Heart left ventricle (tissue), 16 donors: ENCODE measurements at regions not wholly inside any gene's neighbourhood (a gene's known extent, or its start where the extent isn't known, plus 50 kb on each side); places are given as distances from the start of the nearest gene placed in this dataset.

Experiments used
- ATAC-seq, 4 donors: fragments of 200-7000 bp; cut with Tn5 transposase; one replicate each; pipeline ENCODE4 v1.9.1; 2020 to 2022; ENCODE audit warnings: moderate library complexity in 4 of 4, mild to moderate bottlenecking in 3 of 4, moderate number of reproducible peaks in 1 of 4
- DNase-seq, 5 donors: peaks; one replicate each; pipeline ENCODE4 v3.0.0-alpha.2; 2020
- H3K27ac ChIP-seq, 12 donors: fragments of 200-600 bp; sonication (generic) in 4 of 12; one replicate each; pipeline versions ENCODE4 v1.5.0 to v1.8.0; 2016 to 2022; ENCODE audit warnings: mild to moderate bottlenecking in 2 of 12
- H3K27me3 ChIP-seq, 9 donors: fragments of 200-600 bp; sonication (generic) in 2 of 9; one replicate each; pipeline versions ENCODE4 v1.5.1 to v1.8.0; 2016 to 2022; ENCODE audit warnings: mild to moderate bottlenecking in 3 of 9
- H3K36me3 ChIP-seq, 9 donors: fragments of 200-600 bp; sonication (generic) in 2 of 9; one replicate each; pipeline versions ENCODE4 v1.5.0 to v1.8.0; 2018 to 2022; ENCODE audit warnings: mild to moderate bottlenecking in 2 of 9
- H3K4me1 ChIP-seq, 12 donors: fragments of 200-600 bp; sonication (generic) in 4 of 12; one replicate each; pipeline versions ENCODE4 v1.5.0 to v1.8.0; 2016 to 2022; ENCODE audit warnings: mild to moderate bottlenecking in 3 of 12
- H3K4me3 ChIP-seq, 12 donors: fragments of 200-600 bp; sonication (generic) in 4 of 12; one replicate each; pipeline versions ENCODE4 v1.5.0 to v1.8.0; 2017 to 2022; ENCODE audit warnings: mild to moderate bottlenecking in 9 of 12, moderate library complexity in 4 of 12
- H3K9me3 ChIP-seq, 12 donors: fragments of 200-600 bp; sonication (generic) in 4 of 12; one replicate each; pipeline versions ENCODE4 v1.5.0 to v1.8.0; 2016 to 2022; ENCODE audit warnings: mild to moderate bottlenecking in 1 of 12
- CTCF ChIP-seq, 12 donors: fragments of 200-600 bp; sonication (generic) in 4 of 12; IDR thresholded peaks; one replicate each; pipeline versions ENCODE4 v1.5.0 to v1.8.0; 2018 to 2022; ENCODE audit warnings: antibody characterized with exemption in 12 of 12, mild to moderate bottlenecking in 5 of 12
- POLR2A ChIP-seq, 2 donors: fragments of 450-650 bp; IDR thresholded peaks; one replicate each; pipeline ENCODE4 v1.6.1; 2017; ENCODE audit warnings: antibody characterized with exemption in 2 of 2, mild to moderate bottlenecking in 2 of 2, moderate library complexity in 2 of 2
- WGBS, 4 donors: extraction: QIAGEN DNeasy Blood & Tissue Kit in 2 of 4; methylation state at CpG; one replicate each; pipeline versions ENCODE4 v1.1.5 to v1.1.7; 2013 to 2018; 5-methylcytosine and 5-hydroxymethylcytosine counted together
- intact Hi-C, 10 donors: fragments of 100-400 bp; cut with DNase I; formaldehyde crosslinking; loops; one replicate each; pipeline versions ENCODE4 v1.11.1 to v1.14.2; 2022
- donor health status: ischemic (EF 13 %, LVEDD 7.1; RV severe dilation, severe dysfunction).
- donor health status: healthy with polysubstance abuse.
- donor health status: DM: no; HTN: yes; CAD: no.
- donor health status: DM: no; HTN: no; CAD: no.
- donor health status: ischemic (EF 25% LVEDD 6.9; RV normal size, moderate dysfunction).
- donor health status: ischemic (EF 25% LVEDD 5.7; RV mildly dilated, moderate dysfunction).
- donor health status: healthy.
- donor health status: DM: yes; HTN: yes; CAD: no.
- donor health status: ischemic (EF 35%, LVEDD 5.7; RV mildly dilated, moderate dysfunction).
- donor health status: nonischemic (EF 11% LVEDD 7.7; RV severe dilation, severe dysfunction).
- donor health status: DM: yes; HTN: yes; CAD: no.
- donor health status: PGD.
- donor health status: ischemic (EF 29% LVEDD 5.4; RV normal size, mild dysfunction).
- donor health status: nonischemic (EF 23%, LVEDD 6.1; RV moderate dilation, normal function).

GRCh38 chr15:39174332-39174731, 406.5 kb upstream of the THBS1 start:
- intact Hi-C loops: loop anchor here in 8 of 10 donors (5.0 to 10.0 kb wide), 6 partner anchors 180 to 583 kb away; partner anchors contain the start of gene THBS1 (in 2 of the 8)
- Histone ChIP-seq H3K36me3 (no peaks in the 10 kb centered on the region), H3K9me3 (no peaks in the 10 kb centered on the region), H3K4me3 (no peak overlapping the region), H3K27me3 (no peaks in the 10 kb centered on the region), H3K27ac (no peak overlapping the region), H3K4me1 (peaks cover 0 to 15% (median 7%) of the 10 kb centered on the region in 12 donors)
- WGBS, 4 donors: 94 to 99% (median 97%) methylated on average over 1 of the region's 1 CpG
- ATAC-seq (no peak), DNase-seq (no peak)
- no peak for TF ChIP-seq CTCF (IDR thresholded peaks at IDR 0.05)
- no peak for TF ChIP-seq POLR2A (IDR thresholded peaks at IDR 0.05)

- Histone ChIP-seq H3K4me1 (peaks cover 0 to 18% (median 7%) of the 10 kb centered on the region in 12 donors), H3K4me3 (no peak overlapping the region), H3K27ac (no peak overlapping the region), H3K36me3 (no peaks in the 10 kb centered on the region), H3K9me3 (no peaks in the 10 kb centered on the region), H3K27me3 (no peaks in the 10 kb centered on the region)
- ATAC-seq (no peak), DNase-seq (no peak)
- 94 to 96% (median 95%) methylated on average over 3 of the region's 3 CpGs for WGBS, 4 donors
- TF ChIP-seq POLR2A (IDR thresholded peaks at IDR 0.05) (no peak), CTCF (IDR thresholded peaks at IDR 0.05) (no peak)
- intact Hi-C loops: loop anchor here in 6 of 10 donors (10.0 kb wide), 4 partner anchors 179 to 579 kb away; no protein-coding TSS in a partner anchor
Measured at GRCh38 chr15:39176030-39176429, 404.8 kb upstream of the THBS1 start.

GRCh38 chr15:39177561-39177960, 403.3 kb upstream of the THBS1 start:
- intact Hi-C loops: loop anchor here in 6 of 10 donors (10.0 kb wide), 4 partner anchors 177 to 577 kb away; no protein-coding TSS in a partner anchor
- no peak for DNase-seq

GRCh38 chr15:39180030-39180429, 400.8 kb upstream of the THBS1 start:
- TF ChIP-seq POLR2A (IDR thresholded peaks at IDR 0.05): no peak
- TF ChIP-seq CTCF (IDR thresholded peaks at IDR 0.05): no peak

More at GRCh38 chr15:39177561-39177960, 403.3 kb upstream of the THBS1 start:
- TF ChIP-seq CTCF (IDR thresholded peaks at IDR 0.05) (no peak), POLR2A (IDR thresholded peaks at IDR 0.05) (no peak)
- Histone ChIP-seq H3K27ac (no peak overlapping the region), H3K27me3 (no peaks in the 10 kb centered on the region), H3K9me3 (no peaks in the 10 kb centered on the region), H3K4me3 (no peak overlapping the region), H3K36me3 (no peaks in the 10 kb centered on the region), H3K4me1 (peaks cover 0 to 16% (median 1%) of the 10 kb centered on the region in 12 donors)
- 90 to 95% (median 94%) methylated on average over 4 of the region's 4 CpGs for WGBS, 4 donors
- no peak for ATAC-seq

More at GRCh38 chr15:39180030-39180429, 400.8 kb upstream of the THBS1 start:
- Histone ChIP-seq H3K27ac (no peak overlapping the region), H3K4me1 (peaks cover 0 to 10% (median 0%) of the 10 kb centered on the region in 12 donors), H3K36me3 (no peaks in the 10 kb centered on the region), H3K27me3 (no peaks in the 10 kb centered on the region), H3K4me3 (no peak overlapping the region), H3K9me3 (no peaks in the 10 kb centered on the region)
- ATAC-seq (no peak), DNase-seq (no peak)
- intact Hi-C loops: loop anchor here in 1 of 10 donors (10.0 kb wide), 1 partner anchor 75 kb away; no protein-coding TSS in a partner anchor
- 23 to 63% (median 54%) methylated on average over 1 of the region's 1 CpG for WGBS, 4 donors
